IMR-90 (cell line): ENCODE measurements at regions not wholly inside any gene's neighbourhood (a gene's known extent, or its start where the extent isn't known, plus 50 kb on each side); places are given as distances from the start of the nearest gene placed in this dataset.

Source experiments
- ATAC-seq: fragments of 200-7000 bp; cut with Tn5 transposase; 2 replicates; pipeline ENCODE4 v1.9.1; 2020; ENCODE audit warnings: low read depth, mild to moderate bottlenecking, moderate library complexity
- BruUV-seq: library from RNA; stranded (reverse); fragments of 400-500 nt; replicated peaks from 2 replicates; lab custom pipeline; 2021; lab: Mats Ljungman, UMichigan
- CTCF ChIA-PET: fragments of 300-600 bp; formaldehyde crosslinking; extraction: SDS; loops from one replicate; lab custom pipeline; 2021; ENCODE audit warnings: antibody characterized with exemption; lab: Yijun Ruan, JAX
- POLR2A ChIA-PET: fragments of 300-600 bp; sonication (Branson Sonifier 250); formaldehyde crosslinking; loops from one replicate; lab custom pipeline; 2022; ENCODE audit warnings: antibody characterized with exemption; ENCODE audit not compliant: unreplicated experiment; lab: Charles Lee
- DNase-seq: peaks from one replicate; pipeline ENCODE4 v3.0.0; 2013
- H2AFZ ChIP-seq: replicated peaks from 2 replicates; pipeline ENCODE3; 2013; ENCODE audit warnings: low read length, mild to moderate bottlenecking; ENCODE audit not compliant: poor library complexity
- H2AK5ac ChIP-seq: 2 replicates; pipeline ENCODE4 v1.6.1; 2013; ENCODE audit warnings: low read depth, low read length, inconsistent platforms
- H2AK9ac ChIP-seq: replicated peaks from 2 replicates; pipeline ENCODE3; 2013; ENCODE audit warnings: mild to moderate bottlenecking, low read depth, low read length, moderate library complexity; ENCODE audit not compliant: poor library complexity
- H2BK120ac ChIP-seq: 2 replicates; pipeline ENCODE4 v1.6.1; 2013; ENCODE audit warnings: low read depth, low read length, inconsistent platforms
- H2BK15ac ChIP-seq: 3 replicates; pipeline ENCODE4 v1.6.1; 2013; ENCODE audit warnings: low read depth, low read length, inconsistent platforms
- H2BK20ac ChIP-seq: 2 replicates; pipeline ENCODE4 v1.6.1; 2013; ENCODE audit warnings: low read depth, mild to moderate bottlenecking, inconsistent platforms, low read length, moderate library complexity
- H2BK5ac ChIP-seq: 2 replicates; pipeline ENCODE4 v1.6.1; 2013; ENCODE audit warnings: mild to moderate bottlenecking, low read depth, low read length, inconsistent platforms; ENCODE audit not compliant: poor library complexity, severe bottlenecking
- H3K14ac ChIP-seq: replicated peaks from 2 replicates; pipeline ENCODE4 v1.6.1; 2013; ENCODE audit warnings: low read depth, low read length, inconsistent platforms
- H3K18ac ChIP-seq: 2 replicates; pipeline ENCODE4 v1.6.1; 2013; ENCODE audit warnings: low read depth, low read length, control low read depth
- H3K23ac ChIP-seq: 2 replicates; pipeline ENCODE4 v1.6.1; 2013; ENCODE audit warnings: low read depth, low read length, inconsistent platforms
- H3K27ac ChIP-seq: 2 replicates; pipeline ENCODE4 v1.5.1; 2013; ENCODE audit warnings: mild to moderate bottlenecking, control low read depth, low read length; ENCODE audit not compliant: insufficient read depth
- H3K27me3 ChIP-seq: 2 replicates; pipeline ENCODE4 v1.6.1; 2013; ENCODE audit warnings: low read length; ENCODE audit not compliant: control insufficient read depth, insufficient read depth
- H3K36me3 ChIP-seq: 2 replicates; pipeline ENCODE4 v1.6.1; 2013; ENCODE audit warnings: low read length, mixed read lengths; ENCODE audit not compliant: control insufficient read depth, insufficient read depth
- H3K4ac ChIP-seq: 2 replicates; pipeline ENCODE4 v1.6.1; 2013; ENCODE audit warnings: low read depth, low read length, inconsistent platforms
- H3K4me1 ChIP-seq: 2 replicates; pipeline ENCODE4 v1.6.1; 2013; ENCODE audit warnings: low read length, mixed read lengths; ENCODE audit not compliant: control insufficient read depth, insufficient read depth
- H3K4me2 ChIP-seq: 2 replicates; pipeline ENCODE4 v1.6.1; 2013; ENCODE audit warnings: low read depth, mild to moderate bottlenecking, control low read depth, low read length, moderate library complexity
- H3K4me3 ChIP-seq: 2 replicates; pipeline ENCODE4 v1.5.1; 2013; ENCODE audit warnings: low read depth, mild to moderate bottlenecking, control low read depth, low read length, moderate library complexity; ENCODE audit not compliant: insufficient read depth
- H3K56ac ChIP-seq: 2 replicates; pipeline ENCODE4 v1.6.1; 2013; ENCODE audit warnings: low read length, inconsistent platforms; ENCODE audit not compliant: insufficient read depth; ENCODE audit errors: extremely low read depth
- H3K79me1 ChIP-seq, 2 experiments: 2 replicates each; pipeline ENCODE4 v1.6.1; 2013; ENCODE audit warnings: low read length in 2 of 2, inconsistent platforms in 1 of 2, low read depth in 1 of 2
- H3K9ac ChIP-seq: 2 replicates; pipeline ENCODE4 v1.6.1; 2013; ENCODE audit warnings: low read depth, low read length, control low read depth
- H3K9me1 ChIP-seq: 2 replicates; pipeline ENCODE4 v1.6.1; 2013; ENCODE audit warnings: low read length, inconsistent platforms; ENCODE audit not compliant: insufficient read depth
- H3K9me3 ChIP-seq: 2 replicates; pipeline ENCODE4 v1.6.1; 2013; ENCODE audit warnings: low read length; ENCODE audit not compliant: control insufficient read depth, insufficient read depth
- H4K20me1 ChIP-seq: 2 replicates; pipeline ENCODE4 v1.6.1; 2013; ENCODE audit warnings: low read length, inconsistent platforms; ENCODE audit not compliant: insufficient read depth
- H4K5ac ChIP-seq: 2 replicates; pipeline ENCODE4 v1.6.1; 2013; ENCODE audit warnings: mild to moderate bottlenecking, low read depth, low read length, control low read depth
- H4K8ac ChIP-seq, 2 experiments: 2 replicates each; pipeline ENCODE4 v1.6.1; 2013; ENCODE audit warnings: low read depth in 2 of 2, low read length in 2 of 2, control low read depth in 1 of 2, inconsistent platforms in 1 of 2
- H4K91ac ChIP-seq: 2 replicates; pipeline ENCODE4 v1.6.1; 2013; ENCODE audit warnings: low read depth, low read length, inconsistent platforms; ENCODE audit not compliant: insufficient read depth
- BHLHE40 ChIP-seq: fragments of 150-350 bp; IDR thresholded peaks from 2 replicates; pipeline ENCODE4 v1.6.1; 2016; ENCODE audit warnings: mild to moderate bottlenecking, low read depth, low read length
- CEBPB ChIP-seq: IDR thresholded peaks from 2 replicates; pipeline ENCODE4 v1.6.1; 2012; ENCODE audit warnings: low read depth, low read length, improper control_type of control experiment
- CHD1 ChIP-seq: IDR thresholded peaks from 2 replicates; pipeline ENCODE4 v1.6.1; 2012; ENCODE audit warnings: low read depth, low read length, improper control_type of control experiment
- ELK1 ChIP-seq: fragments of 150-350 bp; IDR thresholded peaks from 2 replicates; pipeline ENCODE4 v1.6.1; 2016; ENCODE audit warnings: low read depth, mild to moderate bottlenecking, low read length, moderate library complexity, borderline replicate concordance
- FOS ChIP-seq: fragments of 150-350 bp; IDR thresholded peaks from 2 replicates; pipeline ENCODE4 v1.6.1; 2016; ENCODE audit warnings: low read depth, low read length
- MAFK ChIP-seq: IDR thresholded peaks from 2 replicates; pipeline ENCODE4 v1.6.1; 2012; ENCODE audit warnings: low read depth, low read length, improper control_type of control experiment
- MAZ ChIP-seq: IDR thresholded peaks from 2 replicates; pipeline ENCODE4 v1.6.1; 2012; ENCODE audit warnings: low read depth, mild to moderate bottlenecking, low read length, improper control_type of control experiment, moderate library complexity, borderline replicate concordance
- MXI1 ChIP-seq: IDR thresholded peaks from 2 replicates; pipeline ENCODE4 v1.6.1; 2012; ENCODE audit warnings: low read depth, mild to moderate bottlenecking, low read length, moderate library complexity, borderline replicate concordance
- NFE2L2 ChIP-seq: fragments of 150-350 bp; IDR thresholded peaks from 2 replicates; pipeline ENCODE4 v1.6.1; 2016; ENCODE audit warnings: low read depth, mild to moderate bottlenecking, low read length
- POLR2A ChIP-seq: IDR thresholded peaks from 2 replicates; pipeline ENCODE4 v1.6.1; 2012; ENCODE audit warnings: mild to moderate bottlenecking, low read depth, low read length
- RAD21 ChIP-seq: IDR thresholded peaks from 2 replicates; pipeline ENCODE4 v1.6.1; 2012; ENCODE audit warnings: low read length, improper control_type of control experiment
- RCOR1 ChIP-seq: IDR thresholded peaks from 2 replicates; pipeline ENCODE4 v1.6.1; 2012; ENCODE audit warnings: mild to moderate bottlenecking, low read length, improper control_type of control experiment; ENCODE audit not compliant: insufficient replicate concordance
- RFX5 ChIP-seq: IDR thresholded peaks from 2 replicates; pipeline ENCODE4 v1.8.0; 2012; ENCODE audit warnings: low read depth, mild to moderate bottlenecking, low read length, moderate library complexity
- SMC3 ChIP-seq: fragments of 150-350 bp; IDR thresholded peaks from 2 replicates; pipeline ENCODE4 v1.6.1; 2016; ENCODE audit warnings: low read depth, mild to moderate bottlenecking, antibody characterized with exemption, low read length, moderate library complexity
- USF2 ChIP-seq: fragments of 150-350 bp; IDR thresholded peaks from 2 replicates; pipeline ENCODE4 v1.6.1; 2017; ENCODE audit warnings: mild to moderate bottlenecking, antibody characterized with exemption, low read length, low read depth
- WGBS, 2 experiments: methylation state at CpG; one replicate each; pipeline versions ENCODE4 v1.1.5 to v1.1.7; 2013; ENCODE audit warnings: missing lambda C conversion rate in 2 of 2; ENCODE audit not compliant: insufficient read length in 1 of 2; ENCODE audit errors: extremely low coverage in 2 of 2; 5-methylcytosine and 5-hydroxymethylcytosine counted together
- dilution Hi-C: fragments of 300-500 bp; cut with HindIII; formaldehyde crosslinking; loops from one replicate; pipeline ENCODE4 v1.14.3; 2018; ENCODE audit warnings: low sequenced_read_pairs; ENCODE audit not compliant: unreplicated experiment
- in situ Hi-C: fragments of 300-500 bp; cut with MboI; formaldehyde crosslinking; loops from 3 replicates; pipeline ENCODE4 v1.14.3; 2019; ENCODE audit warnings: low sequenced_read_pairs, inconsistent platforms, mixed read lengths
- intact Hi-C: fragments of 100-400 bp; cut with micrococcal nuclease; formaldehyde crosslinking; loops from 2 replicates; pipeline ENCODE4 v1.10.0; 2022
- TF ChIP-seq, protein P1 (sequence below): conservative IDR thresholded peaks from 2 replicates; pipeline ENCODE4 v1.5.1; 2012; ENCODE audit warnings: mild to moderate bottlenecking, low read depth, low read length, improper control_type of control experiment

DNA sequence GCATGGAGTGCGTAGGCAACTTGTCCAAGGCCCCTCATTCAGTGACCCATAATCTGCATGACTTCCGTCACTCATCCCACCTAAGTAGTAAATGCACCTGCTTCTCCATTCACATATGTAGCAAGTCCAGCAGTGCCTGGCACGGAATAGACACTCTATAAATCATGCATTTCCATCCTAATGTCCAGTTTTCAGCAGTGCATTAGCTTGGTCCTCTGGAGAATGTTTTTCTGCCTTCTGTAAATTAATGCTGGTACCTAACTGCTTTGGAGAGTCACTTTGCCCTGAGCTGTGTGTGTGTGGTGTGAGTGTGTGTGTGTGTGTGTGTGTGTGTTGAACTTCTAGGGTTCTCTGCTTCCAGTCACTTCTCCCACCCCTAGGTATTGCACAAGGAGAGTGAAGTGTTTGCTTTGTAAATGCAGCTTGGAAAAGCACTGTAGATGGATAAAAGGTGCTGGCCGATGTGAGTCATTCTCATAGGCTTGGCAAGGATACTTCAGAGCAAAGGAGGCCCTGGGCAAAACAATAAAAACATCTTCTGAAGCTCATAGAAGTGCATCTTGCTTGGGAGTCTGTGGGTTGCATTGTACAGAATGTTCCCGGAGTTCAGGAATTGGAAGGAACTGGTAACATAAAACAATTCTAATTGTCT is 181.8 kb downstream of the KATNAL1 start:
- Histone ChIP-seq H3K14ac (no peak overlapping the region), H2AK5ac (no peak overlapping the region), H3K23ac (no peak overlapping the region), H3K79me1 (no peaks in the 10 kb centered on the region), H4K8ac (no peak overlapping the region), H3K9ac (no peak overlapping the region), H4K91ac (no peak overlapping the region), H3K9me1 (0 out of 2 replicates have a peak, but pooled peaks cover 3% of the 10 kb centered on the region), H2BK5ac (no peak overlapping the region), H4K5ac (no peak overlapping the region), H3K27ac (no peak overlapping the region), H3K4me2 (no peak overlapping the region), H3K9me3 (no peaks in the 10 kb centered on the region), H3K4me3 (no peak overlapping the region), H4K20me1 (no peaks in the 10 kb centered on the region), H2BK15ac (no peak overlapping the region), H3K4ac (no peak overlapping the region), H2BK20ac (no peak overlapping the region), H3K27me3 (no peaks in the 10 kb centered on the region), H2BK120ac (no peak overlapping the region), H3K56ac (no peak overlapping the region), H2AK9ac (no peak overlapping the region), H3K36me3 (no peaks in the 10 kb centered on the region), H2AFZ (no peak overlapping the region), H3K18ac (no peak overlapping the region), H3K4me1 (peaks cover 11% of the 10 kb centered on the region)
- intact Hi-C loops (no loop called here), in situ Hi-C loops (loop anchor here (25.0 kb wide), 1 partner anchor 912 kb away; no protein-coding TSS in a partner anchor), dilution Hi-C loops (no loop called here)
- ChIA-PET POLR2A (no interaction called here), CTCF (interaction anchor here (0.9 to 1.5 kb wide), 2 partner anchors 9 to 10 kb away, joined by 4 to 6 read pairs; no protein-coding TSS in a partner anchor)
- TF ChIP-seq, protein P1, sequence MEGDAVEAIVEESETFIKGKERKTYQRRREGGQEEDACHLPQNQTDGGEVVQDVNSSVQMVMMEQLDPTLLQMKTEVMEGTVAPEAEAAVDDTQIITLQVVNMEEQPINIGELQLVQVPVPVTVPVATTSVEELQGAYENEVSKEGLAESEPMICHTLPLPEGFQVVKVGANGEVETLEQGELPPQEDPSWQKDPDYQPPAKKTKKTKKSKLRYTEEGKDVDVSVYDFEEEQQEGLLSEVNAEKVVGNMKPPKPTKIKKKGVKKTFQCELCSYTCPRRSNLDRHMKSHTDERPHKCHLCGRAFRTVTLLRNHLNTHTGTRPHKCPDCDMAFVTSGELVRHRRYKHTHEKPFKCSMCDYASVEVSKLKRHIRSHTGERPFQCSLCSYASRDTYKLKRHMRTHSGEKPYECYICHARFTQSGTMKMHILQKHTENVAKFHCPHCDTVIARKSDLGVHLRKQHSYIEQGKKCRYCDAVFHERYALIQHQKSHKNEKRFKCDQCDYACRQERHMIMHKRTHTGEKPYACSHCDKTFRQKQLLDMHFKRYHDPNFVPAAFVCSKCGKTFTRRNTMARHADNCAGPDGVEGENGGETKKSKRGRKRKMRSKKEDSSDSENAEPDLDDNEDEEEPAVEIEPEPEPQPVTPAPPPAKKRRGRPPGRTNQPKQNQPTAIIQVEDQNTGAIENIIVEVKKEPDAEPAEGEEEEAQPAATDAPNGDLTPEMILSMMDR: no peak
- TF ChIP-seq POLR2A (no peak), CHD1 (no peak), MAFK (no peak), MXI1 (no peak), BHLHE40 (no peak), RFX5 (no peak), MAZ (0 out of 2 replicates have a peak, but pooled peaks have one; percentile 25), USF2 (no peak), CEBPB (peak; percentile 97), RAD21 (no peak), RCOR1 (peak; percentile 27), FOS (peak; percentile 40; the same call in 1 of the 2 replicates), SMC3 (no peak), NFE2L2 (no peak), ELK1 (no peak)
- WGBS, 2 experiments: no CpG with 5 or more reads among the region's 5 CpGs
- BruUV-seq: no TSS peak
- DNase-seq (peak; percentile 94), ATAC-seq (peak; percentile 84)
